ENCODE measurements at regions not wholly inside any gene's neighbourhood (a gene's known extent, or its start where the extent isn't known, plus 50 kb on each side); places are given as distances from the start of the nearest gene placed in this dataset.

GRCh38 chr3:22898558-22898957 is 304.6 kb upstream of the UBE2E2 start (continued):
- TF ChIP-seq RERE (CRISPR knock-in tag; IDR thresholded peaks at IDR 0.05; ENCODE audit: low read depth) = no peak
- TF ChIP-seq TP53 (CRISPR knock-in tag; conservative IDR thresholded peaks at IDR 0.05) = no peak
- TF ChIP-seq ZNF234 (CRISPR knock-in tag; conservative IDR thresholded peaks at IDR 0.05) = no peak
- no peak for TF ChIP-seq ATF6 (CRISPR knock-in tag; conservative IDR thresholded peaks at IDR 0.05)
- TF ChIP-seq ZNF30 (CRISPR knock-in tag; IDR thresholded peaks at IDR 0.05) = no peak
- TF ChIP-seq ZNF737 (CRISPR knock-in tag; IDR thresholded peaks at IDR 0.05; ENCODE audit: borderline replicate concordance) = no peak
- no peak for TF ChIP-seq LBX2 (CRISPR knock-in tag; IDR thresholded peaks at IDR 0.05; ENCODE audit: borderline replicate concordance)
- no peak for TF ChIP-seq SP4 (CRISPR knock-in tag; IDR thresholded peaks at IDR 0.05)

All from HepG2 (cell line).